ENCODE measurements at regions not wholly inside any gene's neighbourhood (a gene's known extent, or its start where the extent isn't known, plus 50 kb on each side); places are given as distances from the start of the nearest gene placed in this dataset.

GRCh38 chr7:54637712-54638396, 95.7 kb downstream of the VSTM2A start:
- no peak overlapping the region for H3K4me3 ChIP-seq (ENCODE audit: control insufficient read depth, low read depth, low read length)
- TF ChIP-seq CTCF (IDR thresholded peaks at IDR 0.05; ENCODE audit: control insufficient read depth, insufficient read depth, low read depth, low read length, missing control alignments), result no peak
- no peak for DNase-seq (ENCODE audit: low read depth)

DNA sequence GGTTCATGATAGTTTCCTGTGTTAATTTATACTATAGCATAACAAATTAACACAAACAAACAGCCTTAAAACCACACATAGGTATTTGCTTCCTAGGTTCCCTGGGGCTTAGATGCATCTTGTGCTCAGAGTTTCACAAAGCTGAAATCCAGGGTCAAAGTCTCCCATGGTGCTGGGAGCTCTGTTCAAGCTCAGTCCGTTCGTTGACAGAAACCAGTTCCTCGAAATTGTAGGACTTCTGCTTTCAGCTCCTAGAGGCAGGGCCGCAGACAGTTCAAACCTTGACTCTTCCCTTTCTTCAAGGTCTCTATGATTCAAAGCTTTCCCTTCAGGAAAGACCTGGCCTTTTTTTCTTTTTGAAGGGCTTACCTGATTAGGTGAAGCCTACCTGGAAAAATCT, 90.5 kb downstream of the VSTM2A start:
- H3K4me3 ChIP-seq (ENCODE audit: control insufficient read depth, low read depth, low read length), result no peak overlapping the region
- no peak for TF ChIP-seq CTCF (IDR thresholded peaks at IDR 0.05; ENCODE audit: control insufficient read depth, insufficient read depth, low read depth, low read length, missing control alignments)
- no peak for DNase-seq (ENCODE audit: low read depth)

- TF ChIP-seq CTCF (IDR thresholded peaks at IDR 0.05; ENCODE audit: control insufficient read depth, insufficient read depth, low read depth, low read length, missing control alignments), result no peak
- no peak overlapping the region for H3K4me3 ChIP-seq (ENCODE audit: control insufficient read depth, low read depth, low read length)
- DNase-seq (ENCODE audit: low read depth), result no peak
Observed at GRCh38 chr7:54629771-54630170, 87.6 kb downstream of the VSTM2A start.

DNA sequence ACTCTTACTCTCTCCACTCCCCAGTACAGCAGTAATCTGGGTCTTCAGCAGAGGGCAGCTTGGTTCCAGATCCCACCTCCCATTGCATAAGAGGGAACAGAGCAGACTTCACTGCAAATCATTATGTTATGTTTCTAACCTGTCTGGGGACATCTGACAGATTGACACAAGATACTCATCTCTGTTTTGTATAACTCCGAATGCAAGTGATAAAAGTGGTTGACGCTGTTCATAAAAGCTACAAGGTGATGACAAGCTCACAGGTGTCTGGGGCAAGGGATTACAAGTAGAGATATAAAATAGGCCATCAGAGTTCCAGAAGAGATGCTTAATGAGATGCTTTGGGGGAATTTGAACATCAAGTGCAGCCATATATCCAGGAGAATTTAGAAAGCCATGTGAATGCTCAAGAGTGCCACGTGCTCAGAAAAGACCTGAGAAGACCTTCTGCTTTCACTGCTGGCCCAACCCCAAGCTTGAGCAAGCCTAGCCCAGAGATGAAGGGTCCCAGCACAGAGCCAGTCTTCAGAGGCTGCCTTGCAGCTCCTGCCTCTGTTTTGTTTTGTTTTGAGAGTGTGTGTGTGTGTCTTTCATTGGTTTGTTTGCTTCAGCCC, 80.6 kb downstream of the VSTM2A start:
- no peak overlapping the region for H3K4me3 ChIP-seq (ENCODE audit: control insufficient read depth, low read depth, low read length)
- no peak for DNase-seq (ENCODE audit: low read depth)
- no peak for TF ChIP-seq CTCF (IDR thresholded peaks at IDR 0.05; ENCODE audit: control insufficient read depth, insufficient read depth, low read depth, low read length, missing control alignments)
